Gastrocnemius medialis (tissue), 4 donors: ENCODE measurements at regions not wholly inside any gene's neighbourhood (a gene's known extent, or its start where the extent isn't known, plus 50 kb on each side); places are given as distances from the start of the nearest gene placed in this dataset.

Experiments used
- ATAC-seq, 2 donors: fragments of 150-250 bp; one replicate each; pipeline ENCODE4 v1.9.1; 2016
- DNase-seq, 2 donors: peaks; one replicate each; pipeline ENCODE4 v3.0.0-alpha.2; 2019
- H3K27ac ChIP-seq, 4 donors: fragments of 200-600 bp; sonication (generic); 1 replicate in 1 of 4; 2 replicates in 3 of 4; pipeline ENCODE4 v1.5.1; 2016 to 2018; ENCODE audit warnings: mild to moderate bottlenecking in 2 of 4, moderate library complexity in 1 of 4
- H3K27me3 ChIP-seq, 3 donors: fragments of 200-600 bp; sonication (generic) in 2 of 3; 1 replicate in 1 of 3; 2 replicates in 2 of 3; pipeline versions ENCODE4 v1.5.1 to v1.6.0; 2016 to 2019; ENCODE audit warnings: mild to moderate bottlenecking in 1 of 3, moderate library complexity in 1 of 3
- H3K36me3 ChIP-seq, 2 donors: fragments of 200-600 bp; sonication (generic) in 1 of 2; one replicate each; pipeline ENCODE4 v1.5.1; 2017 to 2018
- H3K4me1 ChIP-seq, 2 donors: fragments of 200-600 bp; sonication (generic) in 1 of 2; one replicate each; pipeline ENCODE4 v1.5.1; 2016 to 2017; ENCODE audit warnings: mild to moderate bottlenecking in 2 of 2
- H3K4me3 ChIP-seq, 4 donors: fragments of 200-600 bp; sonication (generic) in 3 of 4; 1 replicate in 1 of 4; 2 replicates in 3 of 4; pipeline ENCODE4 v1.5.1; 2016 to 2019; ENCODE audit warnings: mild to moderate bottlenecking in 2 of 4
- H3K9me3 ChIP-seq, 3 donors: fragments of 200-600 bp; sonication (generic) in 2 of 3; 1 replicate in 1 of 3; 2 replicates in 2 of 3; pipeline ENCODE4 v1.5.1; 2016 to 2019
- POLR2A ChIP-seq, 2 donors: fragments of 450-650 bp; IDR thresholded peaks; one replicate each; pipeline ENCODE4 v1.6.1; 2017; ENCODE audit warnings: antibody characterized with exemption in 2 of 2, mild to moderate bottlenecking in 2 of 2, moderate library complexity in 2 of 2
- in situ Hi-C, 4 donors: fragments of 200-750 bp; cut with MboI; loops; one replicate each; pipeline versions ENCODE4 v1.15.0 to v1.8.0; 2017; ENCODE audit warnings: low sequenced_read_pairs in 4 of 4
- intact Hi-C: fragments of 100-400 bp; cut with DNase I; formaldehyde crosslinking; loops from one replicate; pipeline ENCODE4 v1.15.1; 2023; ENCODE audit warnings: low total_unique reads
- TF ChIP-seq, protein P1 (sequence below), 5 experiments: fragments of 450-650 bp in 3 of 5; fragments of 200-600 bp in 2 of 5; sonication (generic) in 2 of 5; IDR thresholded peaks in 4 of 5; conservative IDR thresholded peaks in 1 of 5; 1 replicate in 4 of 5; 2 replicates in 1 of 5; pipeline ENCODE4 v1.5.1; 2016 to 2019; ENCODE audit warnings: antibody characterized with exemption in 5 of 5, mild to moderate bottlenecking in 3 of 5, moderate library complexity in 3 of 5

DNA sequence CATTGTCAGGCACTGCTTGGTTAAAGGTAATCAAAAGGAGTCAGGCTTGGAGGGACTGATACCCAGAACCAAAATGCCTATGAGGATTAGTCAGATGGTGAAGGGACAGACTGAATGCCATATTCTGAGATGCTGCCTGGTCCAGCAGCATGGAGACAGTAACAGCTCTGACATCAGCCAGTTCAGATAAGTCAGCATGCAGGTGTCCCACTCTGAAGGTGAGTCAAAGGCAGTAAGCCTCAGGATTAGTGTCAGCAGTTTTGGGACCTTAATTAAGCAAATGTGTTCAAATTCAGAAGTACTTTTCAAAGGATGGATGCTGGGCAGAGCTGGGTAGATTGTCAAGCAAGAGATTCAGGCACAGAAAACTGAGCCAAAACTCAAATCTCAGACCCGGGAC lies 198.4 kb downstream of the RPS12 start:
- intact Hi-C loops = no loop called here
- TF ChIP-seq, protein P1, sequence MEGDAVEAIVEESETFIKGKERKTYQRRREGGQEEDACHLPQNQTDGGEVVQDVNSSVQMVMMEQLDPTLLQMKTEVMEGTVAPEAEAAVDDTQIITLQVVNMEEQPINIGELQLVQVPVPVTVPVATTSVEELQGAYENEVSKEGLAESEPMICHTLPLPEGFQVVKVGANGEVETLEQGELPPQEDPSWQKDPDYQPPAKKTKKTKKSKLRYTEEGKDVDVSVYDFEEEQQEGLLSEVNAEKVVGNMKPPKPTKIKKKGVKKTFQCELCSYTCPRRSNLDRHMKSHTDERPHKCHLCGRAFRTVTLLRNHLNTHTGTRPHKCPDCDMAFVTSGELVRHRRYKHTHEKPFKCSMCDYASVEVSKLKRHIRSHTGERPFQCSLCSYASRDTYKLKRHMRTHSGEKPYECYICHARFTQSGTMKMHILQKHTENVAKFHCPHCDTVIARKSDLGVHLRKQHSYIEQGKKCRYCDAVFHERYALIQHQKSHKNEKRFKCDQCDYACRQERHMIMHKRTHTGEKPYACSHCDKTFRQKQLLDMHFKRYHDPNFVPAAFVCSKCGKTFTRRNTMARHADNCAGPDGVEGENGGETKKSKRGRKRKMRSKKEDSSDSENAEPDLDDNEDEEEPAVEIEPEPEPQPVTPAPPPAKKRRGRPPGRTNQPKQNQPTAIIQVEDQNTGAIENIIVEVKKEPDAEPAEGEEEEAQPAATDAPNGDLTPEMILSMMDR (IDR thresholded peaks at IDR 0.05 in 4 of 5, conservative IDR thresholded peaks at IDR 0.05 in 1 of 5) = no peak
- no peak for TF ChIP-seq POLR2A (IDR thresholded peaks at IDR 0.05)

DNA sequence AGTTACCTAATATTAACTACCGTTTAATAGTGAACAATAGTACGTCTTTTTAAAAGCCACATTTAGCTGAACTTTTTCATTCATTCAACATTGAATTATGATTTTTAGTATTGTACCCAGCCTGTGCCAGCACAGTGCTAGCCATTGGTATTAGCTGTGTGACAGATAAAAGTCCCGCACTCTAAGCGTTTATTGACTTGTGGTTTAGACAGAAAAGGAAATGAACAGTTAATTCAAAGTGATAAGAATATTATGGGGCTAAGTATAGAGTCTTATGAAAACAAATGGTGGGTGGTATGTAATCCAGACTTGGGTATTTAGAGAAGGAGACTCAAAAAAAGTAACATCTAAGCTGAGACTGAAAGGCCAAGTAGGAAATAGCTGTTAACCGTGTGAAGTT lies 202.3 kb downstream of the RPS12 start:
- ATAC-seq = no peak
- H3K4me1 ChIP-seq = no peaks in the 10 kb centered on the region
- DNase-seq = no peak
- no peaks in the 10 kb centered on the region for H3K27me3 ChIP-seq
- H3K27ac ChIP-seq = no peak overlapping the region
- in situ Hi-C loops = no loop called here
- no peak for TF ChIP-seq POLR2A (IDR thresholded peaks at IDR 0.05)
- TF ChIP-seq, protein P1 (IDR thresholded peaks at IDR 0.05 in 4 of 5, conservative IDR thresholded peaks at IDR 0.05 in 1 of 5) = no peak
- H3K9me3 ChIP-seq = no peaks in the 10 kb centered on the region
- H3K4me3 ChIP-seq = no peak overlapping the region
- intact Hi-C loops = no loop called here
- H3K36me3 ChIP-seq = no peaks in the 10 kb centered on the region

More for the DNA sequence above, 198.4 kb downstream of the RPS12 start:
- in situ Hi-C loops = no loop called here
- H3K9me3 ChIP-seq = no peaks in the 10 kb centered on the region
- H3K4me3 ChIP-seq = no peak overlapping the region
- no peak overlapping the region for H3K27ac ChIP-seq
- ATAC-seq = no peak
- H3K27me3 ChIP-seq = no peaks in the 10 kb centered on the region
- no peaks in the 10 kb centered on the region for H3K4me1 ChIP-seq
- H3K36me3 ChIP-seq = no peaks in the 10 kb centered on the region
- DNase-seq = no peak

DNA sequence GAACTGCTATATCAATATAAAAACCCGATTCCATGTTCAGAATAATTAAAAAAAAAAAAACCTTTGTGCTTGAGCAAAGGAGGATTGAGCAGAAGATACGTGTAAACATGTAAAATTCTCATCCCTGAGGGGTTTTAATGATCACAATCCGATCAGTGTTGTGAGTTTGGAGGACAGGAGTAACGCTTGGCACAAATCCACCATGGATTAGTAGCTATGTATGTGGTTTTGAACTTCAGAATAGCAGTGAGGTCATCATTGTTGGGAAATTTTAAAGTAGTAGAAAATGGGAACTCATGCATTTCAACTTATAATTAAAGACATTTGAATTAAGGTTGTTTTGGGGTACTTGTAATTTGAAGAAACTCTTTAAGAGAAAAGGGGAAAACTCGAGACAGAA lies 203.2 kb downstream of the RPS12 start:
- no peak for ATAC-seq
- H3K9me3 ChIP-seq = no peaks in the 10 kb centered on the region
- H3K27ac ChIP-seq = no peak overlapping the region

DNA sequence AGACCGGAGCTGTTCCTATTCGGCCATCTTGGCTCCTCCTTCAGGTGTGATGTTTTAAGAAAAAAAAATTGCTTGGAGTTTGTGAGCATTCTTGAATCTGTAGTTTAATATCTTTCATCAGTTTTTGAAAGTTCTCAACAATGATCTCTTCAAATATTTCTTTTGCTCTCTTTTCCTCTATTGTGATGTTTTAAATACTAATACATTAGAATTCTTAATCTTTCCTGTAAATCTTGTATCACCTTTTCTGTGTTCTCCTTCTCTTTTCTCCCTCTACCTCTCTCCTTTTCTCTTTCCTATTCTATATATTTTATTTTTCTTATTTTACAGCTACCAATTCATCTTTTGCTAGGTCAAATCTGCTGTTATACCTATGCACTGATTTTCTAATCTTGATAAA lies 212.3 kb downstream of the RPS12 start:
- Histone ChIP-seq H3K4me1 (no peaks in the 10 kb centered on the region), H3K9me3 (no peaks in the 10 kb centered on the region), H3K27ac (no peak overlapping the region), H3K27me3 (no peaks in the 10 kb centered on the region), H3K4me3 (no peak overlapping the region), H3K36me3 (no peaks in the 10 kb centered on the region)
- DNase-seq = no peak
- no peak for ATAC-seq
- in situ Hi-C loops = no loop called here
- TF ChIP-seq, protein P1 (IDR thresholded peaks at IDR 0.05 in 4 of 5, conservative IDR thresholded peaks at IDR 0.05 in 1 of 5) = no peak
- no peak for TF ChIP-seq POLR2A (IDR thresholded peaks at IDR 0.05)
- intact Hi-C loops = no loop called here

More for the DNA sequence above, 203.2 kb downstream of the RPS12 start:
- Histone ChIP-seq H3K4me3 (no peak overlapping the region), H3K27me3 (no peaks in the 10 kb centered on the region), H3K4me1 (no peaks in the 10 kb centered on the region), H3K36me3 (no peaks in the 10 kb centered on the region)
- intact Hi-C loops (no loop called here), in situ Hi-C loops (no loop called here)
- no peak for TF ChIP-seq POLR2A (IDR thresholded peaks at IDR 0.05)
- TF ChIP-seq, protein P1 (IDR thresholded peaks at IDR 0.05 in 4 of 5, conservative IDR thresholded peaks at IDR 0.05 in 1 of 5) = no peak
- no peak for DNase-seq

DNA sequence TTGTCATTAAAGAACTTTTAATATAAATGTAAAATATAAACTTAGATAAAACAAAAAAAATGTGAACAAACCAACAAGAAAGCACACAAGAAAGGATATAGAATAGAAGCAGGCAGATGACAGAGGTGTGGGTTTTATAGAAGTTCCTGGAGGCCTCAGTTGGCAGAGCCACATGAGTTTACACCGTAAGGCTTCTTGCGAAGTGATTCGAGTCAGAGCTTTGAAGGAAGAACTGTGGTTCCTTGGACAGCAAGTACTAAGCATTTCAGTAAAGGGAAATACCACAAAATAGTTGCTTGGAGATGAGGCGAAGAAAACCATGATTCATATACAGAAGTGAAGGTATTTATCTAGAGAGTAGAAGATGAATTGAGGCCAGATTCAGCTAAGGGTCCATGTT lies 207.9 kb upstream of the EYA4 start:
- ATAC-seq (no peak), DNase-seq (no peak)
- Histone ChIP-seq H3K27ac (no peak overlapping the region), H3K9me3 (no peaks in the 10 kb centered on the region), H3K36me3 (no peaks in the 10 kb centered on the region), H3K27me3 (no peaks in the 10 kb centered on the region), H3K4me3 (no peak overlapping the region), H3K4me1 (no peaks in the 10 kb centered on the region)
- in situ Hi-C loops (no loop called here), intact Hi-C loops (no loop called here)
- no peak for TF ChIP-seq POLR2A (IDR thresholded peaks at IDR 0.05)
- TF ChIP-seq, protein P1 (IDR thresholded peaks at IDR 0.05 in 4 of 5, conservative IDR thresholded peaks at IDR 0.05 in 1 of 5) = no peak
